Gastroesophageal sphincter (tissue), 3 donors: ENCODE measurements at regions not wholly inside any gene's neighbourhood (a gene's known extent, or its start where the extent isn't known, plus 50 kb on each side); places are given as distances from the start of the nearest gene placed in this dataset.

ENCODE experiments used
- POLR2AphosphoS5 ChIP-seq: sonication (generic); formaldehyde crosslinking; IDR thresholded peaks from one replicate; pipeline ENCODE4 v1.6.1; 2017; ENCODE audit warnings: antibody characterized with exemption
- TF ChIP-seq, protein P1 (sequence below), 4 experiments: fragments of 200-600 bp in 2 of 4; fragments of 450-650 bp in 2 of 4; sonication (generic) in 1 of 4; IDR thresholded peaks; one replicate each; pipeline ENCODE4 v1.5.1; 2017 to 2019; ENCODE audit warnings: antibody characterized with exemption in 4 of 4, mild to moderate bottlenecking in 2 of 4, moderate library complexity in 2 of 4

DNA sequence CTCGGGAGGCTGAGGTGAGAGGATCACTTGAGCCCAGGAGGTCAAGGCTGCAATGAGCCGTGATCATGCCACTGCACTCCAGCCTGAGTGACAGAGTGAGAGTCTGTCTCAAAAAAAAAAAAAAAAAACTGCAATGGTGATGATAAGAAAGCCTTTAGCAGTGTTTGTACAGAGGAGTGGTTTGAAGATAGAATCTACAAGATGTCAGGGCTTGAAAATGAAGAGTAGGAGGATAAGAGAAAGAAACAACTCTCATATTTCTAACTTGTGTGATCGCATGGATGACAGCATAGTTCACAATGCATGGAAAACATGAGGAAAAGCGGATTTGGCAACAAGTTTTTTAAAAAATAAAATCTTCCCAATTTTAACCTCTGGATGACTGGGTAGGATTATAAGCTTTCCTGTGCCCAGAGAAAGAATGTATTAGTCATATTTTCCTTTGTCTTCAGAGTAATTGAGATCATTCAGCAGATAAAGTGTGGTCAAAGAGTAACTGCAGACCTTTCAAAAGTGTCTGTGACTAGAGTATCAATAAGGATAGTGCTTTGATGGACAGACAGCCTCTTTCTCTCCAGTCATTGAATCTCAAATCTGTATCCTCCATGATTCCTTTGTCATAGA, 328.1 kb downstream of the CASP12 start:
- TF ChIP-seq, protein P1, sequence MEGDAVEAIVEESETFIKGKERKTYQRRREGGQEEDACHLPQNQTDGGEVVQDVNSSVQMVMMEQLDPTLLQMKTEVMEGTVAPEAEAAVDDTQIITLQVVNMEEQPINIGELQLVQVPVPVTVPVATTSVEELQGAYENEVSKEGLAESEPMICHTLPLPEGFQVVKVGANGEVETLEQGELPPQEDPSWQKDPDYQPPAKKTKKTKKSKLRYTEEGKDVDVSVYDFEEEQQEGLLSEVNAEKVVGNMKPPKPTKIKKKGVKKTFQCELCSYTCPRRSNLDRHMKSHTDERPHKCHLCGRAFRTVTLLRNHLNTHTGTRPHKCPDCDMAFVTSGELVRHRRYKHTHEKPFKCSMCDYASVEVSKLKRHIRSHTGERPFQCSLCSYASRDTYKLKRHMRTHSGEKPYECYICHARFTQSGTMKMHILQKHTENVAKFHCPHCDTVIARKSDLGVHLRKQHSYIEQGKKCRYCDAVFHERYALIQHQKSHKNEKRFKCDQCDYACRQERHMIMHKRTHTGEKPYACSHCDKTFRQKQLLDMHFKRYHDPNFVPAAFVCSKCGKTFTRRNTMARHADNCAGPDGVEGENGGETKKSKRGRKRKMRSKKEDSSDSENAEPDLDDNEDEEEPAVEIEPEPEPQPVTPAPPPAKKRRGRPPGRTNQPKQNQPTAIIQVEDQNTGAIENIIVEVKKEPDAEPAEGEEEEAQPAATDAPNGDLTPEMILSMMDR (IDR thresholded peaks at IDR 0.05), result no peak
- TF ChIP-seq POLR2AphosphoS5, result no peak
